Liver (tissue), 8 donors: ENCODE measurements at regions not wholly inside any gene's neighbourhood (a gene's known extent, or its start where the extent isn't known, plus 50 kb on each side); places are given as distances from the start of the nearest gene placed in this dataset.

Source experiments
- DNase-seq: peaks from one replicate; pipeline ENCODE4 v3.0.0-alpha.2; 2017; ENCODE audit warnings: low spot score
- H3K27ac ChIP-seq, 2 donors: one replicate each; pipeline ENCODE4 v1.7.0; 2013; ENCODE audit warnings: inconsistent platforms in 2 of 2, low read length in 2 of 2, control low read depth in 1 of 2, low read depth in 1 of 2, mild to moderate bottlenecking in 1 of 2
- H3K27me3 ChIP-seq, 4 donors: one replicate each; pipeline versions ENCODE4 v1.6.1 to v1.7.0; 2013; ENCODE audit warnings: low read length in 3 of 4, inconsistent platforms in 1 of 4, mild to moderate bottlenecking in 1 of 4, moderate library complexity in 1 of 4; ENCODE audit not compliant: control insufficient read depth in 4 of 4, insufficient read depth in 4 of 4
- H3K36me3 ChIP-seq, 4 donors: one replicate each; pipeline versions ENCODE4 v1.6.1 to v1.7.0; 2013; ENCODE audit warnings: low read length in 3 of 4, mild to moderate bottlenecking in 3 of 4, low read depth in 1 of 4, moderate library complexity in 1 of 4; ENCODE audit not compliant: control insufficient read depth in 4 of 4, insufficient read depth in 3 of 4
- H3K4me1 ChIP-seq, 4 donors: one replicate each; pipeline versions ENCODE4 v1.6.1 to v1.7.0; 2013; ENCODE audit warnings: low read length in 3 of 4, mild to moderate bottlenecking in 3 of 4, moderate library complexity in 1 of 4; ENCODE audit not compliant: control insufficient read depth in 4 of 4, insufficient read depth in 4 of 4
- H3K4me3 ChIP-seq, 3 donors: one replicate each; pipeline versions ENCODE4 v1.6.1 to v1.7.0; 2013; ENCODE audit warnings: low read length in 3 of 3, control low read depth in 1 of 3, low read depth in 1 of 3, mild to moderate bottlenecking in 1 of 3
- H3K9ac ChIP-seq, 2 donors: one replicate each; pipeline ENCODE4 v1.7.0; 2013; ENCODE audit warnings: low read length in 2 of 2, mild to moderate bottlenecking in 2 of 2, moderate library complexity in 2 of 2, control low read depth in 1 of 2, low read depth in 1 of 2
- H3K9me3 ChIP-seq, 4 donors: one replicate each; pipeline versions ENCODE4 v1.6.1 to v1.7.0; 2013; ENCODE audit warnings: low read length in 3 of 4; ENCODE audit not compliant: control insufficient read depth in 4 of 4
- EGR1 ChIP-seq, 2 donors: IDR thresholded peaks; 2 replicates each; pipeline ENCODE4 v1.6.1; 2016 to 2018; ENCODE audit warnings: antibody characterized with exemption in 2 of 2, low read depth in 2 of 2
- FOXA2 ChIP-seq: IDR thresholded peaks from 2 replicates; pipeline ENCODE4 v1.6.1; 2016; ENCODE audit warnings: antibody characterized with exemption
- GABPA ChIP-seq, 2 donors: IDR thresholded peaks in 1 of 2; conservative IDR thresholded peaks in 1 of 2; 2 replicates each; pipeline ENCODE4 v1.6.1; 2016; ENCODE audit warnings: antibody characterized with exemption in 2 of 2, mild to moderate bottlenecking in 1 of 2, moderate library complexity in 1 of 2
- HNF4A ChIP-seq, 2 donors: conservative IDR thresholded peaks; 2 replicates each; pipeline ENCODE4 v1.6.1; 2016; ENCODE audit warnings: antibody characterized with exemption in 2 of 2, mild to moderate bottlenecking in 2 of 2
- HNF4G ChIP-seq: IDR thresholded peaks from 2 replicates; pipeline ENCODE4 v1.6.1; 2016; ENCODE audit warnings: antibody characterized with exemption
- JUND ChIP-seq, 2 donors: IDR thresholded peaks; 2 replicates each; pipeline ENCODE4 v1.6.1; 2016; ENCODE audit warnings: antibody characterized with exemption in 2 of 2
- NR2F2 ChIP-seq: IDR thresholded peaks from 2 replicates; pipeline ENCODE4 v1.6.1; 2016; ENCODE audit warnings: antibody characterized with exemption
- RAD21 ChIP-seq, 2 donors: IDR thresholded peaks; 2 replicates each; pipeline ENCODE4 v1.6.1; 2016; ENCODE audit warnings: antibody characterized with exemption in 2 of 2, mild to moderate bottlenecking in 2 of 2
- SP1 ChIP-seq: IDR thresholded peaks from 2 replicates; pipeline ENCODE4 v1.6.1; 2018; ENCODE audit warnings: antibody characterized with exemption, mild to moderate bottlenecking
- WGBS: extraction: QIAGEN DNeasy Blood & Tissue Kit; methylation state at CpG from one replicate; pipeline ENCODE4 v1.1.7; 2013; 5-methylcytosine and 5-hydroxymethylcytosine counted together
- TF ChIP-seq, protein P1 (sequence below): IDR thresholded peaks from 2 replicates; pipeline ENCODE4 v1.6.1; 2016; ENCODE audit warnings: antibody characterized with exemption
- TF ChIP-seq, protein P2 (sequence below): fragments of 150-350 bp; IDR thresholded peaks from 2 replicates; pipeline ENCODE4 v1.5.1; 2017; ENCODE audit warnings: improper control_type of control experiment, low read depth, low read length; ENCODE audit not compliant: missing input control
- TF ChIP-seq, protein P3 (sequence below): IDR thresholded peaks from 2 replicates; pipeline ENCODE4 v1.6.1; 2016; ENCODE audit warnings: antibody characterized with exemption
- TF ChIP-seq, protein P4 (sequence below): IDR thresholded peaks from 2 replicates; pipeline ENCODE4 v1.6.1; 2016; ENCODE audit warnings: antibody characterized with exemption, mild to moderate bottlenecking
- TF ChIP-seq, protein P5 (sequence below): IDR thresholded peaks from 2 replicates; pipeline ENCODE4 v1.6.1; 2016; ENCODE audit warnings: antibody characterized with exemption
- donor health status: healthy.
- donor health status: healthy.
- donor health status: healthy.
- donor health status: healthy.
- donor health status: healthy.

DNA sequence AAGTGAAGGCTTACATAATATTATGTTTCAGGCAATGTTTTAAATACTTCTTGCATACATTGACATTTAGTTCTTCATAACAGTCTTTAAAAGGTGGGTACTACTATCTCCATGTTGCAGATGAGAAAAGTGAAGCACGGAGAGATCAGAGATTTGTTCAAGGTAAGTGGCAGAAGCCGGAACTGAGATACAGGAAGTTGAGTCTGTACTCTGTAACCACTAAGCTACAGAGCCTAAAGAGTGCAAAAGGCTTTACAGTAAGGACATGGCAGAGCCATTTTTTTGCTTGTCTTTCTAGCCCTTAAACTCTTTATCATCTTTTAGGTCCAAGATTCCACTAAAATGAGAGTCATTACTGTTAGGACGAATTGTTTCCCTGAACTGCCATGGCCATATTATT lies 186.5 kb upstream of the PEX5L start (continued):
- TF ChIP-seq, protein P1, sequence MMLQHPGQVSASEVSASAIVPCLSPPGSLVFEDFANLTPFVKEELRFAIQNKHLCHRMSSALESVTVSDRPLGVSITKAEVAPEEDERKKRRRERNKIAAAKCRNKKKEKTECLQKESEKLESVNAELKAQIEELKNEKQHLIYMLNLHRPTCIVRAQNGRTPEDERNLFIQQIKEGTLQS: no peak

DNA sequence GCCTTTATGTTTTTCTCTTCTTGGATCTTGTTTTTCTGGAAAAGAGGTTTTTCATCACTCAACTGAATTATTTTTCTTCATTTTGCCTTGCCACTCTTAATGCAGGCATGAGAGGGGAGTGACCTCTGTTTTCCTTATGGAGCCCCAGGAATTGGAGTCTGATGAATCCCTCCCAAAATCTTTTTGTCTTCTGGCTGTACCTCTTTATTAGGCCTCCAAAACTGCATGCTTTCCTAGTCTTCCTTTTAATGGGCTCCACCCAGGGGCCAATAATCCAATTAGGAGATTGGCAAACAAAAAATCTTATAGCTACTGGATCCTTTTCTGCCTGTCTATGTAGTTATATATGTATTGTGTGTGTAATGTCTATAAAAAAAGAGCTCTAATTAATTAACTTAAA lies 192.4 kb upstream of the PEX5L start:
- TF ChIP-seq, protein P2, sequence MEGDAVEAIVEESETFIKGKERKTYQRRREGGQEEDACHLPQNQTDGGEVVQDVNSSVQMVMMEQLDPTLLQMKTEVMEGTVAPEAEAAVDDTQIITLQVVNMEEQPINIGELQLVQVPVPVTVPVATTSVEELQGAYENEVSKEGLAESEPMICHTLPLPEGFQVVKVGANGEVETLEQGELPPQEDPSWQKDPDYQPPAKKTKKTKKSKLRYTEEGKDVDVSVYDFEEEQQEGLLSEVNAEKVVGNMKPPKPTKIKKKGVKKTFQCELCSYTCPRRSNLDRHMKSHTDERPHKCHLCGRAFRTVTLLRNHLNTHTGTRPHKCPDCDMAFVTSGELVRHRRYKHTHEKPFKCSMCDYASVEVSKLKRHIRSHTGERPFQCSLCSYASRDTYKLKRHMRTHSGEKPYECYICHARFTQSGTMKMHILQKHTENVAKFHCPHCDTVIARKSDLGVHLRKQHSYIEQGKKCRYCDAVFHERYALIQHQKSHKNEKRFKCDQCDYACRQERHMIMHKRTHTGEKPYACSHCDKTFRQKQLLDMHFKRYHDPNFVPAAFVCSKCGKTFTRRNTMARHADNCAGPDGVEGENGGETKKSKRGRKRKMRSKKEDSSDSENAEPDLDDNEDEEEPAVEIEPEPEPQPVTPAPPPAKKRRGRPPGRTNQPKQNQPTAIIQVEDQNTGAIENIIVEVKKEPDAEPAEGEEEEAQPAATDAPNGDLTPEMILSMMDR: no peak
- TF ChIP-seq HNF4G (no peak), RAD21 (IDR thresholded peaks at IDR 0.05) (no peak), HNF4A (conservative IDR thresholded peaks at IDR 0.05) (no peak), JUND (IDR thresholded peaks at IDR 0.05) (no peak), FOXA2 (no peak)
- TF ChIP-seq, protein P3, sequence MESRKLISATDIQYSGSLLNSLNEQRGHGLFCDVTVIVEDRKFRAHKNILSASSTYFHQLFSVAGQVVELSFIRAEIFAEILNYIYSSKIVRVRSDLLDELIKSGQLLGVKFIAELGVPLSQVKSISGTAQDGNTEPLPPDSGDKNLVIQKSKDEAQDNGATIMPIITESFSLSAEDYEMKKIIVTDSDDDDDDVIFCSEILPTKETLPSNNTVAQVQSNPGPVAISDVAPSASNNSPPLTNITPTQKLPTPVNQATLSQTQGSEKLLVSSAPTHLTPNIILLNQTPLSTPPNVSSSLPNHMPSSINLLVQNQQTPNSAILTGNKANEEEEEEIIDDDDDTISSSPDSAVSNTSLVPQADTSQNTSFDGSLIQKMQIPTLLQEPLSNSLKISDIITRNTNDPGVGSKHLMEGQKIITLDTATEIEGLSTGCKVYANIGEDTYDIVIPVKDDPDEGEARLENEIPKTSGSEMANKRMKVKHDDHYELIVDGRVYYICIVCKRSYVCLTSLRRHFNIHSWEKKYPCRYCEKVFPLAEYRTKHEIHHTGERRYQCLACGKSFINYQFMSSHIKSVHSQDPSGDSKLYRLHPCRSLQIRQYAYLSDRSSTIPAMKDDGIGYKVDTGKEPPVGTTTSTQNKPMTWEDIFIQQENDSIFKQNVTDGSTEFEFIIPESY: no peak
- TF ChIP-seq, protein P1: no peak
- TF ChIP-seq, protein P4, sequence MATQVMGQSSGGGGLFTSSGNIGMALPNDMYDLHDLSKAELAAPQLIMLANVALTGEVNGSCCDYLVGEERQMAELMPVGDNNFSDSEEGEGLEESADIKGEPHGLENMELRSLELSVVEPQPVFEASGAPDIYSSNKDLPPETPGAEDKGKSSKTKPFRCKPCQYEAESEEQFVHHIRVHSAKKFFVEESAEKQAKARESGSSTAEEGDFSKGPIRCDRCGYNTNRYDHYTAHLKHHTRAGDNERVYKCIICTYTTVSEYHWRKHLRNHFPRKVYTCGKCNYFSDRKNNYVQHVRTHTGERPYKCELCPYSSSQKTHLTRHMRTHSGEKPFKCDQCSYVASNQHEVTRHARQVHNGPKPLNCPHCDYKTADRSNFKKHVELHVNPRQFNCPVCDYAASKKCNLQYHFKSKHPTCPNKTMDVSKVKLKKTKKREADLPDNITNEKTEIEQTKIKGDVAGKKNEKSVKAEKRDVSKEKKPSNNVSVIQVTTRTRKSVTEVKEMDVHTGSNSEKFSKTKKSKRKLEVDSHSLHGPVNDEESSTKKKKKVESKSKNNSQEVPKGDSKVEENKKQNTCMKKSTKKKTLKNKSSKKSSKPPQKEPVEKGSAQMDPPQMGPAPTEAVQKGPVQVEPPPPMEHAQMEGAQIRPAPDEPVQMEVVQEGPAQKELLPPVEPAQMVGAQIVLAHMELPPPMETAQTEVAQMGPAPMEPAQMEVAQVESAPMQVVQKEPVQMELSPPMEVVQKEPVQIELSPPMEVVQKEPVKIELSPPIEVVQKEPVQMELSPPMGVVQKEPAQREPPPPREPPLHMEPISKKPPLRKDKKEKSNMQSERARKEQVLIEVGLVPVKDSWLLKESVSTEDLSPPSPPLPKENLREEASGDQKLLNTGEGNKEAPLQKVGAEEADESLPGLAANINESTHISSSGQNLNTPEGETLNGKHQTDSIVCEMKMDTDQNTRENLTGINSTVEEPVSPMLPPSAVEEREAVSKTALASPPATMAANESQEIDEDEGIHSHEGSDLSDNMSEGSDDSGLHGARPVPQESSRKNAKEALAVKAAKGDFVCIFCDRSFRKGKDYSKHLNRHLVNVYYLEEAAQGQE: no peak
- TF ChIP-seq, protein P5, sequence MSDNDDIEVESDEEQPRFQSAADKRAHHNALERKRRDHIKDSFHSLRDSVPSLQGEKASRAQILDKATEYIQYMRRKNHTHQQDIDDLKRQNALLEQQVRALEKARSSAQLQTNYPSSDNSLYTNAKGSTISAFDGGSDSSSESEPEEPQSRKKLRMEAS: no peak
- Histone ChIP-seq H3K9me3 (peaks cover 5 to 17% (median 11%) of the 10 kb centered on the region in 4 donors), H3K9ac (no peak overlapping the region), H3K4me1 (no peaks in the 10 kb centered on the region), H3K36me3 (no peaks in the 10 kb centered on the region), H3K27ac (no peak overlapping the region), H3K4me3 (no peak overlapping the region), H3K27me3 (no peaks in the 10 kb centered on the region)
- no peak for DNase-seq

DNA sequence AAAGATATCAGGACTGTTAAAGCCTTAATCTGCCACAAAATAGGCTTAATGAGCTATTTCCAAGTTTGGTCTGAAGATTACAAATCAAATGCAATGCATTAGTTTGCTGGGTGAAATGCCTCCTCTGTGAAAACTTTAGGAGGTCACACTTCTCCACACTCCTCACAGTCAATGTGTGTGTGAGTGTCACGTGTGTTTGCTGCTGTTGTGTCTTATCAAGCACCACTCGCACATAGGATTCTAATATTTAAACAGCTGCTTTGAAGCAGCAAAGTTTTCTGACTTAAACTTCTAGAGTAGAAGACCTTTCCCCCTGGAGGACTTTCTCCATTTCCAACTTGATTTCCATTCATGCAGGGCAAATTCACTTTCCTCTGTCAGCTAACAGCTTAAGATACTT lies 203.2 kb upstream of the PEX5L start:
- DNase-seq: no peak
- Histone ChIP-seq H3K27me3 (no peaks in the 10 kb centered on the region), H3K36me3 (no peaks in the 10 kb centered on the region), H3K27ac (no peak overlapping the region), H3K9me3 (peaks cover 0 to 4% (median 0%) of the 10 kb centered on the region in 4 donors), H3K9ac (no peak overlapping the region), H3K4me3 (no peak overlapping the region), H3K4me1 (no peaks in the 10 kb centered on the region)
- 48% methylated on average over 2 of the region's 2 CpGs for WGBS
- TF ChIP-seq, protein P2: no peak
- no peak for TF ChIP-seq SP1
- TF ChIP-seq GABPA (IDR thresholded peaks at IDR 0.05 in 1 of 2, conservative IDR thresholded peaks at IDR 0.05 in 1 of 2): no peak
- no peak for TF ChIP-seq EGR1 (IDR thresholded peaks at IDR 0.05; ENCODE audit: low read depth in 2 of 2)
- TF ChIP-seq HNF4A (conservative IDR thresholded peaks at IDR 0.05): no peak
- TF ChIP-seq NR2F2: no peak
- TF ChIP-seq JUND (IDR thresholded peaks at IDR 0.05): no peak
- no peak for TF ChIP-seq RAD21 (IDR thresholded peaks at IDR 0.05)
- no peak for TF ChIP-seq HNF4G
- TF ChIP-seq, protein P3: no peak
- TF ChIP-seq FOXA2: no peak
